ENCODE measurements at regions not wholly inside any gene's neighbourhood (a gene's known extent, or its start where the extent isn't known, plus 50 kb on each side); places are given as distances from the start of the nearest gene placed in this dataset.

DNA sequence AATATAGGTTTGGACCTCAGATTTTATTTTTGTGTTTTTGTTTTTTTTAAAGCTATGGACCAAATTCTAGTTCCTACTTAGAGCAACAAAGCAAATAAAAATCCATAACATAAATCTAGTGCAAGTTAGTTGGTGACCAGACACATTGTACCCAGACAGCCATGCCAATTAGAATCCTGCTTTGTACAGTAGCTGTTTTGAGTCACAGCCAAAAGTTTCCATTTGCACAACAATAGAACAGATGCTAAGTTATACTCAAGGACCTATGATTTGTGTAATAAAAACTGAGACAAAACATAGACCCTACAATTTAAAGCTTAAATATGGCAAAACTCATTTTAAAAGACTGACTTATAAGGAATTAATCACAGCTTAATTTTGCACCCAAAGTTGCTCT is 513.1 kb upstream of the CBLB start:
- no peak overlapping the region for H3K4me2 ChIP-seq
- no peak for DNase-seq
- H3F3A ChIP-seq (replicated peaks; ENCODE audit: insufficient read depth) = no peaks in the 10 kb centered on the region
- no peaks in the 10 kb centered on the region for H3K27me3 ChIP-seq (ENCODE audit: insufficient read depth)
- no peaks in the 10 kb centered on the region for H3K9me3 ChIP-seq
- H3K9ac ChIP-seq = no peak overlapping the region
- CTCF ChIA-PET = interaction anchor here (0.6 to 1.2 kb wide), 3 partner anchors 10 to 24 kb away, joined by 3 to 4 read pairs (median 3); no protein-coding TSS in a partner anchor
- no peak overlapping the region for H2AFZ ChIP-seq (ENCODE audit: low read depth)
- no peaks in the 10 kb centered on the region for H4K20me1 ChIP-seq (ENCODE audit: insufficient read depth)
- H3K4me3 ChIP-seq (ENCODE audit: low read depth in 2 of 2, low read length in 1 of 2) = no peak overlapping the region
- peak overlapping the region in 1 of 2 experiments; percentile 53; a peak in 2 of 4 replicates for H3K27ac ChIP-seq (ENCODE audit: low read depth in 2 of 2, low read length in 1 of 2)
- no peaks in the 10 kb centered on the region for H3K79me2 ChIP-seq (ENCODE audit: insufficient read depth)
- no peaks in the 10 kb centered on the region for H3K36me3 ChIP-seq (replicated peaks in 1 of 2; ENCODE audit: control insufficient read depth in 1 of 2, insufficient read depth in 2 of 2, low read length in 1 of 2)
- H3K9me2 ChIP-seq = no peaks in the 10 kb centered on the region
- peaks cover 0 to 7% of the 10 kb centered on the region in 2 experiments; a peak in 3 of 4 replicates for H3K4me1 ChIP-seq (ENCODE audit: control insufficient read depth in 1 of 2, insufficient read depth in 2 of 2, low read depth in 1 of 2, low read length in 1 of 2)
- POLR2A ChIA-PET = no interaction called here
- TF ChIP-seq TAF1 (IDR thresholded peaks at IDR 0.05; ENCODE audit: borderline replicate concordance, low read depth, low read length) (no peak), EP300 (IDR thresholded peaks at IDR 0.05; ENCODE audit: borderline replicate concordance in 1 of 2, low read depth in 1 of 2, low read length in 1 of 2) (no peak), JUND (IDR thresholded peaks at IDR 0.05) (no peak), SMC3 (IDR thresholded peaks at IDR 0.05; ENCODE audit: low read depth, low read length) (no peak), RAD21 (IDR thresholded peaks at IDR 0.05; ENCODE audit: low read length) (no peak), EZH2phosphoT487 (IDR thresholded peaks at IDR 0.05; ENCODE audit: borderline replicate concordance, low read depth) (no peak), TCF12 (IDR thresholded peaks at IDR 0.05) (no peak), FOXJ3 (CRISPR knock-in tag; IDR thresholded peaks at IDR 0.05) (no peak), MEF2A (IDR thresholded peaks at IDR 0.05; ENCODE audit: borderline replicate concordance, low read depth) (no peak)

GRCh38 chr3:106386050-106386449 is 517.2 kb upstream of the CBLB start:
- CTCF ChIA-PET = no interaction called here
- no peak for TF ChIP-seq MEF2A (IDR thresholded peaks at IDR 0.05; ENCODE audit: borderline replicate concordance, low read depth)
- no peak for TF ChIP-seq SIN3A (IDR thresholded peaks at IDR 0.05; ENCODE audit: borderline replicate concordance, low read depth, low read length)
- TF ChIP-seq TEAD4 (IDR thresholded peaks at IDR 0.05; ENCODE audit: borderline replicate concordance, insufficient read depth) = no peak
- TF ChIP-seq YY1 (IDR thresholded peaks at IDR 0.05; ENCODE audit: low read depth) = no peak
- TF ChIP-seq NRF1 (IDR thresholded peaks at IDR 0.05; ENCODE audit: low read depth, low read length) = no peak
- TF ChIP-seq MXI1 (IDR thresholded peaks at IDR 0.05; ENCODE audit: low read depth, low read length) = no peak
- TF ChIP-seq FOSL2 (IDR thresholded peaks at IDR 0.05; ENCODE audit: borderline replicate concordance, low read depth) = no peak
- no peak for TF ChIP-seq RFX5 (IDR thresholded peaks at IDR 0.05; ENCODE audit: low read length)
- no peak for TF ChIP-seq RCOR1 (IDR thresholded peaks at IDR 0.05; ENCODE audit: low read length)
- TF ChIP-seq FOXJ3 (CRISPR knock-in tag; IDR thresholded peaks at IDR 0.05) = no peak
- TF ChIP-seq NFIC (IDR thresholded peaks at IDR 0.05; ENCODE audit: borderline replicate concordance) = no peak

More at GRCh38 chr3:106386050-106386449, 517.2 kb upstream of the CBLB start:
- no peaks in the 10 kb centered on the region for H3K9me3 ChIP-seq
- no peak for DNase-seq
- no peaks in the 10 kb centered on the region for H3K27me3 ChIP-seq (ENCODE audit: insufficient read depth)
- H4K20me1 ChIP-seq (ENCODE audit: insufficient read depth) = no peaks in the 10 kb centered on the region
- H3F3A ChIP-seq (replicated peaks; ENCODE audit: insufficient read depth) = no peaks in the 10 kb centered on the region
- H3K79me2 ChIP-seq (ENCODE audit: insufficient read depth) = no peaks in the 10 kb centered on the region
- H3K4me3 ChIP-seq (ENCODE audit: low read depth in 2 of 2, low read length in 1 of 2) = no peak overlapping the region
- no peaks in the 10 kb centered on the region for H3K36me3 ChIP-seq (replicated peaks in 1 of 2; ENCODE audit: control insufficient read depth in 1 of 2, insufficient read depth in 2 of 2, low read length in 1 of 2)
- H3K27ac ChIP-seq (ENCODE audit: low read depth in 2 of 2, low read length in 1 of 2) = no peak overlapping the region
- H3K4me2 ChIP-seq = no peak overlapping the region
- no peak overlapping the region for H2AFZ ChIP-seq (ENCODE audit: low read depth)
- H3K9me2 ChIP-seq = no peaks in the 10 kb centered on the region
- POLR2A ChIA-PET = no interaction called here
- 83% methylated on average over 3 of the region's 3 CpGs for WGBS (ENCODE audit: low lambda C conversion rate)
- H3K4me1 ChIP-seq (ENCODE audit: control insufficient read depth in 1 of 2, insufficient read depth in 2 of 2, low read depth in 1 of 2, low read length in 1 of 2) = peaks cover 0 to 2% of the 10 kb centered on the region in 2 experiments; a peak in 3 of 4 replicates
- H3K9ac ChIP-seq = no peak overlapping the region

Data from SK-N-SH (cell line).